H9 (cell line): ENCODE measurements at regions not wholly inside any gene's neighbourhood (a gene's known extent, or its start where the extent isn't known, plus 50 kb on each side); places are given as distances from the start of the nearest gene placed in this dataset.
A peak's percentile ranks its signal among the peaks of the same experiment; 100 is the strongest.

Source experiments
- DNase-seq: peaks from one replicate; pipeline ENCODE4 v3.0.0-alpha.2; 2017
- H2AFZ ChIP-seq: one replicate; pipeline ENCODE4 v1.6.1; 2013; ENCODE audit warnings: mild to moderate bottlenecking, low read length, control low read depth, moderate library complexity
- H2AK5ac ChIP-seq: 2 replicates; pipeline ENCODE4 v1.6.1; 2013; ENCODE audit warnings: low read length, control low read depth, mixed read lengths; ENCODE audit not compliant: insufficient read length
- H2BK120ac ChIP-seq: one replicate; pipeline ENCODE4 v1.6.1; 2013; ENCODE audit warnings: low read depth, mild to moderate bottlenecking, low read length, control low read depth, inconsistent platforms; ENCODE audit not compliant: poor library complexity, severe bottlenecking
- H2BK12ac ChIP-seq: 2 replicates; pipeline ENCODE4 v1.6.1; 2013; ENCODE audit warnings: low read length, control low read depth, mixed read lengths, low read depth; ENCODE audit not compliant: insufficient read length
- H2BK15ac ChIP-seq: 2 replicates; pipeline ENCODE4 v1.6.1; 2013; ENCODE audit warnings: low read depth, low read length, control low read depth
- H2BK20ac ChIP-seq: one replicate; pipeline ENCODE4 v1.6.1; 2013; ENCODE audit warnings: low read depth, mild to moderate bottlenecking, low read length, control low read depth, inconsistent platforms; ENCODE audit not compliant: poor library complexity, severe bottlenecking
- H2BK5ac ChIP-seq: 2 replicates; pipeline ENCODE4 v1.6.1; 2013; ENCODE audit warnings: low read length, control low read depth, mixed read lengths; ENCODE audit not compliant: insufficient read length
- H3K14ac ChIP-seq: 2 replicates; pipeline ENCODE4 v1.6.1; 2013; ENCODE audit warnings: low read length, control low read depth; ENCODE audit not compliant: insufficient read depth
- H3K18ac ChIP-seq: 2 replicates; pipeline ENCODE4 v1.6.1; 2013; ENCODE audit warnings: low read depth, mild to moderate bottlenecking, mixed read lengths, low read length, control low read depth; ENCODE audit not compliant: insufficient read length
- H3K23ac ChIP-seq: 2 replicates; pipeline ENCODE4 v1.6.1; 2013; ENCODE audit warnings: low read length, control low read depth, mixed read lengths, low read depth; ENCODE audit not compliant: insufficient read length
- H3K23me2 ChIP-seq: 2 replicates; pipeline ENCODE4 v1.6.1; 2013; ENCODE audit warnings: low read depth, mild to moderate bottlenecking, mixed read lengths, low read length, control low read depth; ENCODE audit not compliant: insufficient read length, poor library complexity, severe bottlenecking
- H3K27ac ChIP-seq: 2 replicates; pipeline ENCODE4 v1.5.1; 2013; ENCODE audit warnings: low read length, control low read depth, mixed read lengths, low read depth; ENCODE audit not compliant: insufficient read length
- H3K27me3 ChIP-seq: 2 replicates; pipeline ENCODE4 v1.6.1; 2013; ENCODE audit warnings: low read length, control low read depth, inconsistent platforms; ENCODE audit not compliant: insufficient read depth
- H3K4ac ChIP-seq: 2 replicates; pipeline ENCODE4 v1.6.1; 2013; ENCODE audit warnings: low read depth, mild to moderate bottlenecking, control low read depth, inconsistent platforms, low read length, moderate library complexity
- H3K4me1 ChIP-seq: 2 replicates; pipeline ENCODE4 v1.6.1; 2013; ENCODE audit warnings: low read length, control low read depth, inconsistent platforms; ENCODE audit not compliant: insufficient read depth
- H3K4me2 ChIP-seq: 2 replicates; pipeline ENCODE4 v1.6.1; 2013; ENCODE audit warnings: low read length, control low read depth, mixed read lengths; ENCODE audit not compliant: insufficient read length, insufficient read depth
- H3K56ac ChIP-seq: 2 replicates; pipeline ENCODE4 v1.6.1; 2013; ENCODE audit warnings: low read depth, mild to moderate bottlenecking, mixed read lengths, low read length, control low read depth; ENCODE audit not compliant: insufficient read length
- H3K79me1 ChIP-seq: 2 replicates; pipeline ENCODE4 v1.6.1; 2013; ENCODE audit warnings: low read depth, mild to moderate bottlenecking, moderate library complexity, low read length, control low read depth, inconsistent platforms; ENCODE audit not compliant: insufficient read depth, poor library complexity, severe bottlenecking
- H3K79me2 ChIP-seq: 2 replicates; pipeline ENCODE4 v1.6.1; 2013; ENCODE audit warnings: low read length, control low read depth, inconsistent platforms; ENCODE audit not compliant: insufficient read depth
- H3K9ac ChIP-seq: 2 replicates; pipeline ENCODE4 v1.6.1; 2013; ENCODE audit warnings: low read length, control low read depth, mixed read lengths; ENCODE audit not compliant: insufficient read length; ENCODE audit errors: extremely low read depth
- H3K9me3 ChIP-seq: one replicate; pipeline ENCODE4 v1.6.1; 2013; ENCODE audit warnings: low read depth, low read length, inconsistent platforms; ENCODE audit not compliant: control insufficient read depth
- H3T11ph ChIP-seq: one replicate; pipeline ENCODE4 v1.6.1; 2013; ENCODE audit warnings: mild to moderate bottlenecking, low read length, control low read depth, inconsistent platforms
- H4K20me1 ChIP-seq: one replicate; pipeline ENCODE4 v1.6.1; 2013; ENCODE audit not compliant: control insufficient read depth, insufficient read length, insufficient read depth
- H4K5ac ChIP-seq: 2 replicates; pipeline ENCODE4 v1.6.1; 2013; ENCODE audit warnings: low read depth, mild to moderate bottlenecking, mixed read lengths, low read length, control low read depth; ENCODE audit not compliant: insufficient read length
- H4K8ac ChIP-seq: replicated peaks from 2 replicates; pipeline ENCODE4 v1.6.1; 2013; ENCODE audit warnings: low read length, control low read depth, mixed read lengths, low read depth; ENCODE audit not compliant: insufficient read length
- H4K91ac ChIP-seq: 2 replicates; pipeline ENCODE4 v1.6.1; 2013; ENCODE audit warnings: low read depth, mild to moderate bottlenecking, moderate library complexity, mixed read lengths, low read length, control low read depth; ENCODE audit not compliant: insufficient read length
- H3K27ac Mint-ChIP-seq, 3 experiments: 2 replicates in 2 of 3; 3 replicates in 1 of 3; pipeline ENCODE4 v1.8.0; 2020 to 2021; ENCODE audit warnings: mixed read lengths in 3 of 3, mild to moderate bottlenecking in 1 of 3, moderate library complexity in 1 of 3
- H3K27me3 Mint-ChIP-seq: 2 replicates; pipeline ENCODE4 v1.8.0; 2021; ENCODE audit warnings: low read depth, mild to moderate bottlenecking, moderate library complexity, mixed read lengths
- H3K36me3 Mint-ChIP-seq, 3 experiments: 2 replicates in 2 of 3; 3 replicates in 1 of 3; pipeline ENCODE4 v1.8.0; 2020 to 2021; ENCODE audit warnings: low read depth in 3 of 3, mixed read lengths in 3 of 3; ENCODE audit not compliant: insufficient read depth in 1 of 3
- H3K4me1 Mint-ChIP-seq, 2 experiments: 2 replicates each; pipeline ENCODE4 v1.8.0; 2020; ENCODE audit warnings: mixed read lengths in 2 of 2
- H3K4me3 Mint-ChIP-seq, 2 experiments: 2 replicates in 1 of 2; 3 replicates in 1 of 2; pipeline ENCODE4 v1.8.0; 2020 to 2021; ENCODE audit warnings: mild to moderate bottlenecking in 2 of 2, mixed read lengths in 2 of 2, moderate library complexity in 1 of 2
- H3K9me3 Mint-ChIP-seq, 2 experiments: 2 replicates in 1 of 2; 3 replicates in 1 of 2; pipeline ENCODE4 v1.8.0; 2020; ENCODE audit warnings: mild to moderate bottlenecking in 2 of 2, mixed read lengths in 2 of 2, moderate library complexity in 1 of 2
- CTCF ChIP-seq: fragments of 200-600 bp; sonication (generic); conservative IDR thresholded peaks from 3 replicates; pipeline ENCODE4 v1.8.0; 2021; ENCODE audit warnings: antibody characterized with exemption, mild to moderate bottlenecking
- WGBS: extraction: QIAGEN DNeasy Blood & Tissue Kit; methylation state at CpG from one replicate; pipeline ENCODE4 v1.1.7; 2013; ENCODE audit warnings: missing lambda C conversion rate, low lambda C conversion rate, mixed read lengths; ENCODE audit not compliant: insufficient read length; ENCODE audit errors: extremely low coverage; 5-methylcytosine and 5-hydroxymethylcytosine counted together

- Mint-ChIP-seq H3K27me3 (no peaks in the 10 kb centered on the region; the same call in none of the 2 replicates), H3K4me1 (peaks cover 50 to 60% of the 10 kb centered on the region in 2 experiments), H3K36me3 (peaks cover 0 to 5% (median 3%) of the 10 kb centered on the region in 3 experiments; a peak in 3 of 7 replicates), H3K9me3 (no peaks in the 10 kb centered on the region; a peak in 2 of 5 replicates), H3K27ac (peak overlapping the region; percentile 9 to 35 (median 12); a peak in 4 of 7 replicates), H3K4me3 (peak overlapping the region in 1 of 2 experiments; percentile 12; a peak in 1 of 5 replicates)
- Histone ChIP-seq H2BK120ac (no peak overlapping the region), H3K18ac (no peak overlapping the region), H3K23me2 (no peaks in the 10 kb centered on the region), H3K27me3 (no peaks in the 10 kb centered on the region), H3K23ac (no peak overlapping the region), H3K4me1 (no peaks in the 10 kb centered on the region), H2AFZ (peak overlapping the region; percentile 81), H3K9me3 (no peaks in the 10 kb centered on the region), H3T11ph (no peak overlapping the region), H3K56ac (no peak overlapping the region), H2BK20ac (no peak overlapping the region), H3K79me2 (no peaks in the 10 kb centered on the region), H2AK5ac (no peak overlapping the region), H3K9ac (no peak overlapping the region), H4K20me1 (no peaks in the 10 kb centered on the region), H3K79me1 (no peaks in the 10 kb centered on the region), H2BK12ac (no peak overlapping the region), H3K4me2 (no peak overlapping the region), H3K27ac (no peak overlapping the region), H4K8ac (no peak overlapping the region), H2BK5ac (no peak overlapping the region), H4K5ac (no peak overlapping the region), H2BK15ac (no peak overlapping the region), H3K4ac (no peak overlapping the region), H3K14ac (no peak overlapping the region), H4K91ac (no peak overlapping the region)
- DNase-seq = no peak
- no peak for TF ChIP-seq CTCF
- WGBS = no CpG with 5 or more reads among the region's 8 CpGs
Observed at GRCh38 chr2:5495586-5495985, 196.6 kb upstream of the SOX11 start.
